Dedifferentiated amniotic fluid mesenchymal stem cell (primary cell): ENCODE measurements at regions not wholly inside any gene's neighbourhood (a gene's known extent, or its start where the extent isn't known, plus 50 kb on each side); places are given as distances from the start of the nearest gene placed in this dataset.

Source experiments
- DNase-seq: peaks from one replicate; pipeline ENCODE4 v3.0.0-alpha.2; 2016; ENCODE audit errors: extremely low spot score

DNA sequence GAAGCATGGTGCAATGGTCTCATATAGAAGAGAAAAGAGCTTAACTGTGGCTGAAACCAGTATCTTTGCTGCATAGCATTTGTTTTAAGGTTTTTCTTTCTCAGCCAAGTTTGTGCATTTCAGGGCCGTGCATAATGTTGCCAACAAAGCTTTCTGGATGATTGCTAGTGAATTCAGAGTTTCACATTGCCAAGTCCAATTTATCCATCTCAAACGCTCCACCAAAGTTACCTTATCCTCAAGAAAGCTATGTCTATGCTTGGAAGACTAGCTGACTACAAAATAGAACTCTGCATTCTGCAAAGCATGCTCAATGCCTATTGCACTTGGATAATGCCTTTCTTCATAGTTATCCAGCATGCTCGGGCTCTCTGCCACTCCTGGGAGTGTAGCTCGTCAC is 535.8 kb upstream of the SGCG start:
- no peak for DNase-seq

DNA sequence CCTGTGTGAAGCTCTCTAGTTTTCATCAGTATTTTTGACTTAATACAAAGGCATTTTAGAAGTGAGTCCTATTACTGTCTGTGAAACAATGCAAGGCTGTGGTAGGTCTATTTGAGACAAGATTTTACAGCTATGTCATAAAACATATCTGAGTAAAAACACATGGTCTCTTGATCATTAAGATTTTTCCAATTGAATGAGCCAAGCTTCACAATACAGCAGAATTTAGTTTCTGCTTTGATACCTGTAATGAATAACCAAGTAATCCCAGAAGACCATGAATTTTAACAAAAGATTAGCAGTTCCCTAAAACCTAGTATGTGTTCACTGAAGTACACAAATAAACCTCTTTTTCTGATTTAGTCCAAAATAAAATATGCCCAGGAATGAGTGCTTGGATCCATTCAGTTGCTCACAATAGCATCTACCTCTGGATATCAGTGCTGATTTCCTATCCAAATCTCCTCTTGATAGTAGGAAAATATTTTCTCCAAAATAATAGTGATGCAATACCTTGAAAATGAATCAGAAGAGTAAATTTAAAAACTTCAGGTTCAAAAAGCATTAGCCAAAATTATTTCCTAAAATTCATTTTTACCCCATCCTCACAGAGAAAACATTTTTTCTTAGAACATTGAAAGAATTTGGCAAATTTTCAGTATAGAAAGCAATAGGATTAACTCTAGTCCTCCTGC is 533.5 kb upstream of the SGCG start:
- no peak for DNase-seq

DNA sequence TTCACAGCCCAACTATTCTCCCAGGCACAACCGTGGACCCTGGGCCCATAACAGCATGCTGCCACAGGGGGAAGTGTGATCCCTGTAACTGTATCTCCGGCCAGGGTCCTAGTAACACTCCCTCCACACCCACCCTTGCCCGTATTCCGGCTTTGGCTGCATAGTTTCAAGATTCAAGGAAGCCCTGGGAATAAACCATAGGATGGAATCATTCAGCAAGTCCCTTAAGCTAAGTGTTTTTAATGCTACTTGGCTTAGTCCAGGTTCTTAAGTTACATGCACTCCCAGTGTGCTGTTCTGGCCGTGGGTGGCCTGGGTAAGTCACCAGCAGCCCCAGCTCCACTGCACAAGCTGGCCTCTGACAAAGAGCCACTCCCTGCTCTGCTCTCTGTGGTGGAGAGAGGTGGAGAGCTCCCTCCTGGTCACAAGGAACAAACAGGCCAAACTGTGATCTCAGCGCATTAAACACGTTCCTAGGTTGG is 532.4 kb upstream of the SGCG start:
- no peak for DNase-seq

DNA sequence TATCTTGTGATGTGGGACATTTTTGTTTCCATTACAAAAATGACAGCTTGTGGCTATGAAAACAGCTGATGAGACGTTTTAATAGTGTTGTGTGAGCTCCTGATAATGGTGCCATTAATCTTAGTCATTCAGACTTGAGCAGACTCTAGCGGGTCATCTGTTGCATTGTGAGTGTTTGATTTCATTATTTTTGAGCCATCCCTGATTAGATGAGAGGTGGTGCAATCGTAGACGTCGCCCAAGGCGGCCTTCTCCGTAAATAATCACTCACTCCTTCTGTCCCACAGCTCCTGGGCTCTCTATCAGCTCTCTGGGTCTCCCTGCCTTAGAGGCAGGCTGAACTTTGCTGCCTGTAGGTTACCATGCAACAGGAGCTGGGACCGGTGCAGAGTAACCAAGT is 528.0 kb upstream of the SGCG start:
- DNase-seq = no peak

DNA sequence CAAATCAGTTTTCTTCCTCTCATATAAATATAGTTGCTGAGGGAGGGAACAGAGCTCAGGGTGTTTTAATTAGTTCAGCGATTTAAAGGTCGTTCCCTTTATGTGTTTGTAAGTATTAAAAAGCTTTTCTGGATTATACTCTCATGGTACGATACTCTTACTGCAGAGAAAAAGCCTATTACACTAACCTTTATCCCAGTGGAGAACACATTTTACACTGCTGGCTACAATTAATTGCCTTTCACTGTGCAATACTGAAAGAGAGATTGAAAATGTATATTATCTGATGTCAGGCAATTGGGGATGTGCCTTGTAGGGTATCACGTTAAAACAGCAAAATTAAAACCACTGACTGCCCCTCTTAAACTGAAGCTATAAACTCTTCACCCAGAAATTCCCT is 526.9 kb upstream of the SGCG start:
- no peak for DNase-seq

DNA sequence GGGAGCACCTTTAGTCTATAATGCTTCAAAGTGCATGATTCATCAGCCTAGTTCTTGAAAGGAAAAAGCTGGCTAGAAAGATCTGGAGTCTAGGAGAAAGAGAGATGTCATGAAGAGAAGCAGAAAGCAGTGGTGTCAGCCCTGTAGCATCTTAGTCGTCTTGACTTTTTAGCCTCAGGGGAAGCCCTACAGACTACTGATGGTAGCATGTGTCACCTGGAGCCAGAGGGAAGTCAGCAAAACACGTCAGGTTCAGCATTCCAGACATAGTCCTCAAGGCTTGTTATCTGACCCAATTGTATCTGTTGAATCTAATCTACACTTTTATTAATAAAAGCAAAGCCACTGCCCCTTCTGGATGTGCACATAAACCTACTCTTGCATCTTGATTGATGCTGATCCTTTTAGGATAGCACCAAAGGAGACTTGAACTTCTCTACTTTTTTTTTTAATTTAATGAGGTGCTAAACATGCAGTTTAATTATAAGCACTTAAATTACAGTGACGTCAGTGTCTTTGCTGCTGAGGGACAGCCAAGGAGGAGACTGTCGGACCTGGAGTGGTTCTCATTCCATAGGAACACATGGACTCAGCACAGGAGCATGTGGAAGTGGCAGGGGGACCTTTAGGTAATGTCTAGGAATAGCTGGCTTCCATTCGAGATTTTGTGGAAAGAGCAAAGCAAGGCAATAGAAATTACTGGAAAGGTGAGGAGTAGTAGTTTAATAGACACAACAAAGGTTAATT is 525.5 kb upstream of the SGCG start:
- DNase-seq = no peak

DNA sequence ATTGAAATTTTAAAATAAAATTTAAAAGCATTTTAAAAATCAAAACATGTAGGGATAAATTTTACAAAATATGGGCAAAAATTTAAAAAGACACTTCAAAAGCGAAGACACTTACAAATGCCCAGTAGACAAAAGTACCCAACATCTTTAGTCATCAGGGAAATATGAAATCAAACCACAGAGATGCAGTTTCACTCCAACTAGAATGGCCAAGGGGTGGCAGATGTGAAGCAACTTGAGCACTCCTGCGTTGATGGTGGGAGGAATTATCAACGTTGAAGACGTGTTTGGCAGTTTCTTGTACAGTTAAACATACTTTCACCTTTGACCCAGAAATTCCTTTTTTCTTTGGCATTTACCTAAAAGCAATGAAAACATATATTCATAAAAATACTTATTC is 518.0 kb upstream of the SGCG start:
- DNase-seq = no peak

DNA sequence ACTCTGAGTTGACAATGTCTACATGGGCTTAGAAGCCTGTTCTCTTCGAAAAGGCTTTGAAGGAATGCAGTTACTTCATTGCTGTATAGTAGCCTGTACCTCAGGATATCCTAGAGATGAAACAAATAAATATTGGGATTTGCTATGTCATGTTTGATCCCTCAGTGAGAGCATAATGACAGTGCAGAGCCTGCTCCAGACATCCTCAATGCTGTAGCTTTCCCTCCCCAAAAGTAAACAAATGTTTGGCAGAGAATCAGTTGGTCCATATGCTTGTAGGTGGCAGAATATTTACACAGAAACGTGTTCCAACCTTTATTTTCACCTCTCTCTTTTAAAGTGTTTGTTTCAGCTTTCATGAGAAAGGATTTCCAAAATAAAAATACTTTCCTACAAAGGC is 515.3 kb upstream of the SGCG start:
- no peak for DNase-seq

DNA sequence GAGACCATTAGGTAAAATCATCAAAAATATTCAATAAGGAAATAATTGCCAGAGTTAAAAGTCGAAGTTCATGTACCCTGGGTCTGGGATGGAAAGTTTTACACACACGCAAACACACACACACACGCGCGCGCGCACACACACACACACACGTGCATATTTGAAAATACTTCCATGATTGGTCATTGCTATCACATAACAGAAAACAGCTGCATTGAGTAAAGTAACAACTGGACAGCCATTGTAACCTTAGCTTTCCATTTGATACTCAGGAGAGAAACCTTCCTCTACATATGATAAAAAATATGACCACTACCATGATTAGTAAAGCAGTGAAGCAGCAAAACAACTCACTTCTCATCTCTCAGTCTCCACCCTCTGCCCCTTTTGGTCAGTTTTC is 490.0 kb upstream of the SGCG start:
- no peak for DNase-seq

DNA sequence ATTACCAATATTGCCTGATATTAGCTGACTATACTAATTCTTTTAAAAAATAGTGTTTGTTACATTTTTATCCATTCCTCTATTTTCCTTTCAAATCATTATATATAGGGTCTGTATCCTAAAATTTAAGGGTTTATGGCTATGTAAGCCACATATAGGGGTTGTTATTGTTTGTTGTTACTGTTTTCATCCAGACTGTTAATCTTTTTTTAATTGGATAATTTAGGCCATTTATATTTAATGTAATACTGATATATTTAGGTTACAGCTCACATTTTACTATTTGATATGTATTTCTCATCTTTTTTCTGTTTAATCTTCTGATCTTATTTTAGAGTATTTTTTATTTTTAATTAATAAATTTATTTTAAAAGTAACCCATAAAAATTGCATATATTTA is 487.1 kb upstream of the SGCG start:
- no peak for DNase-seq

DNA sequence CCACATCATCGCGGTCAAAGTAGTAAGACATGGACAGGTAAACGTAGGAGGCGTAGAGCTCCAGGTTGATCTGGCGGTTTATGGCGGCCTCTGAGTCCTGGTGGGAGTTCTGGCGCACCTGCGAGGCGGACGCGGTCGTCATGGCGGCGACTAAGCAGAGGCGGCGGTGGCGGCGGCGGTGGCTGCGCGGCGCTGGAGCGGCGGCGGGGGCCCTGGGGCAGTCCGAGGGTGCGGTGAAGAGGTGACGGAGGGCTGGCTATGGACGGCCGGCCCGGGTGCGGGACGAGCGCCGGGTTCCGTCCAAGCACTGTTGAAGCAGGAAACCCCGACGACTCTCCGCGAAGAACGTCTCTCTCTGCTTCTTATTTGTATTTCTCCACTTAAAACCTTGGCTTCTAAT is 484.3 kb upstream of the SGCG start:
- DNase-seq = no peak

DNA sequence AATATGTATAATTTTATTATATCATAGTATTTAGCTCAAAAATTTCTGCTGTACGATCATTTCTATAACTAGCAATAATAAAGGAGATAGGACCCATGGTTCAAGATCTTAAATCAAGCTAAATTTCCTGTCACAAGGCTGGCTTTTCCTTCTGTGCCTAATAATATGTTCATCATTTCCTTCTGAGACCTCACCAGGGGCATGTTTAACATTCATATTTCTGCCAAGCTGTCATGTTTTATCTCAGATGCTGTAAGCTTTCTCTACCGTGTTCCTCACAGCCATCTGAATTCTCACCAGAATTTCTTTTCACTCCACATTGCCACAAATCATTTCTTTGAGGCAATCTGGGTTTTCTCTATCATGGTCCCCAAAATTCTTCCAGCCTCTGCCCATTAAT is 482.3 kb upstream of the SGCG start:
- DNase-seq = no peak

DNA sequence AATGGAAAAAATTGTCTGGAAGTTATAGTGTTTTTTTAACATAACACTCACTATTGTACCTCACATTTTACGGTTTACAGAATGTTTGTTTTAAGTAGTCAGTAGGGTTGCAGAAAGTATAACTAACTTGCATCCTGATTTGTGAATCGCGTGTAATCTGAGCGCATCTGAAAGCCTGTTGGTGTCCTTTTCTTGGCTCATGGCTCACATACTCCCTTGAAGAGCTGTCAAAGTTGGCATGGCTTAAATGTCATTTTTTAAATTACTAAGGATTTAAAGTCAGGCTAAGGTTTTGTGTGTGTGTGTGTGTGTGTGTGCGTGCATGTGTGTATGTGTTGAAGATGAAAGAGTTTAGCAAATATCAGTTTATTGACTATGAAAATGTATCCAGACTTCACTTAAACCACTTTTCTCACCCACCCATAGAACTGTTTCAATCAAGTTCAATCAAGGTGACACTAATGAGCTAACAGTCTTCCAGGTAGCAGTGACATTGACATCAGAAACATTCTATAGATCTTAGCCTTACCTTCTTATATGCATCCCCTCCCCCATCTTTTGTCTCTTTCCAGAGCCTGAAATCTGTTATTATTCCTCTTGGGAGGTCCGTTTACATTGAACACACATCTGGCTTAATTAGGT is 480.4 kb upstream of the SGCG start:
- no peak for DNase-seq

DNA sequence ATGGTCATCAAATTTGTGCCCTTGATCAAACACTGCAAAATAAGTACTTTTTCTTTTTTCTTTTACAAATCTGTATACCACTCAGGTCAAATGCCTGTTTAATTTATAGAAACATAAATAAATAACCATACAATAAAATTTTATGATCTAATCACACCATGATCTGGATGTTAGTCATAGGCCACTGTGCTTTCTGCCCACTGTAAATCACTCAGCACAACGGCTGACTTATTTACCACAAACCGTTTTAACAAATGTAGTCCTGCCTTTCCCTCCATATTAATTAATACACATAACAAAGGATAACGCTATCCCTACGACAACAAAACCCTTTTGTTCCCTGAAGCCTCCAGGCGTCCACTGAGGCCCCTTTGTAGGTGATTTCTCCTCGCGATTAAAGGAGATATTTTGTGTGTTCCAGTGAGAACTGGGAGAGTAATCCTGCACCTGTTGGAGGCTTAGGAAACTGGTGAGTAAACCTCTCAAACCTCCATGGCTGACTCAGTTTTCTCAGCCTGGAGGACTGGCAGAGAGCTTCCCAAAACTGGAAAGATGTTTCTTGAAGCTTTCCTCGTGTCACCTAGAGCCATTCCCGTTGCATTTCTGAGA is 477.1 kb upstream of the SGCG start:
- DNase-seq = no peak

DNA sequence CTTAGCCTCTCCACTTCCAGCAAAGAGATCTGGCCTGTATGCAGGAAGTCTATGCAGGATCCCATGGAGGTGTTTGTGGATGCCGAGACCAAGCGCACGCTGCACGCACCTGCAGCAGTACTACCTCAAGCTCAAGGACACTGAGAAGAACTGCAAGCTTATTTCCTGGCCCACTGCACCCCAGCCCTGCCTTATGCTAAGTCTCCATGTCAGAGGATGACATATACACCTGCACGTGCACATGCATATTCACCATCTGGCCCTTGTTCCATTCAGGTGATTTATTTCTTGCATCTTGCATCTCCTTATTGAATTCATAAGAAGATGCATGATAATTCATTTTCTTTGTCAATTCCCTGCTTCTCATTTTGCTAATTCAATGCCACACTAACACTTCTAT is 472.8 kb upstream of the SGCG start:
- no peak for DNase-seq

DNA sequence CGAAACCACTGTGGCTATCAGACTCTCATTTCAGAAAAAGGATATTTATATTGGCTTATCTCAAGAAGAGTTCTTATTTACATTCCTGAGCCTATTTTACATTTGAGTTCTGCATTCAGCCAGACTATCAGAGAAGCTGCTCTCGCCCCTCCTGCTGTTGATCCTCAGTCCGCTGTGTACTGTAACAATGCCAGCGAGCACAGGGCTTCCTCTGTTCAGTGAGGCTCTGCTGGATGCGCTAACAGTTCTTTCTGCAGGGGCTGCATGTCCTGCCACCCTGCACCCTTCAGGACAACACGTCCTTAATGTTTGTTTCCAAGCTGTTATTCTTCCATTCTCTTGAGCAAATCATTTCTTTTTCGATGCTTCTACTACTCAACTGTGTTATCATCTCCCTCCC is 463.7 kb upstream of the SGCG start:
- DNase-seq = no peak

DNA sequence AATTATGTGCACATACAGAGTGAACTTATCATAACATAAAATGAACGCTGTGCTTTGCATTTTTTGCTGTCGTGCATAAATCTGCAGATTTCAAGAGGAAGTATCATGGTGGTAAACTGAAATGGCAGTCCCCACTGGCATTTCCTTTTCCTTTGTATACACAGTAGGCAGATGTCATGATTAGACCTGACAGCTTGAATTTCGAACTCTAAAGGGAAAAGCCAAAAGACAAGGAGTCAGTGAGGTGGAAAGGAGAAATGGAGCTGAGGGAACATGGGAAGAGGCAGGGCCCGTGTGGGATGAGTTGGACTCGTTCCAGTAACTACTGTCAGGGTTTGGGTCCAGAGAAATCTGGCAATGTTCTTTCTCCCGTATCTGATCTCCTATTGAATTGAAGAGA is 454.1 kb upstream of the SGCG start:
- no peak for DNase-seq

DNA sequence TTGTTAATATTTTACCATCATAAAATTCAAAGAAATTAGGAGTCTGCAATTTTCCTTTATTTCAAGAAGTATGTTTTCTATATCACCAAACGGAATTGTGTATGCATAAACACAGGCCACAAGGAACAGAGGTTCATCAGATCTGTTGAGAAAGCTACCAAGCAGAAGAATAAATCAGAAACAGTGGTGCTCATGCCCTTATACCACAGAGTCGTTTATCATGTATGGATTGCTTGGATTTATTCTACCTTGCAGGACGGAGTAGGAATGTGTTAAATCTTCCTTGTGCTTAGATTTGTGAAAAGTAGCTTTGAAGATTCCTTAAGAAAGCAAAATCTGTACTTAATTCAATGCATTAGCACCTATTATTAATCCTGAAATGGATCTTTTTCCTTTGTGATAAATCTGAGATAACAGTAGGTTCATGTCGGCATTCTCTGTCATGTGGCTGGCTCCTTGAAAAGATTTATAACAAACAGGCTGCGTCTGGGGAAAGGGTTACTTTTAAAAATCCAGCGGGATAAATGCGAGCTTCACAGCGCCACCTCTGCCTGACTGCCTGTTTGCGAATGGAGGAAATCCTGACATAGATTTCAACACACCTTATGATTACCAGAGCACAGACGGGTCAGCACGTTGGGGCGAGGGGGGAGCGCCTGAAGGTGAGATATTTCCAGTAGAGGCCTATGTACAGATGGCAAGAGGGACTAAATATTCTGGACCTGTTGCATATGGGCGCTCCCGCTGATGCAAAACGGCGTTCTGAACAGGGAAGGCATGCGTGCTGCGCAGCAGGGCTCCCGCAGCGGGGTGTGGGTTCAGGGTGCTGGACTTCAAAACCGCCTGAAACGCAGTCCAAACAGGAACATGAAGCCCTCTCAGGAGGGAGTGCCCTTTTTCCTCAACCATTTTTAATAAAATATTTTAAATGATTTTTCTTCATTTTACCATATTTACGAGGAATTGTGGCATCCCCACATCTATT is 445.5 kb upstream of the SGCG start:
- DNase-seq = no peak

DNA sequence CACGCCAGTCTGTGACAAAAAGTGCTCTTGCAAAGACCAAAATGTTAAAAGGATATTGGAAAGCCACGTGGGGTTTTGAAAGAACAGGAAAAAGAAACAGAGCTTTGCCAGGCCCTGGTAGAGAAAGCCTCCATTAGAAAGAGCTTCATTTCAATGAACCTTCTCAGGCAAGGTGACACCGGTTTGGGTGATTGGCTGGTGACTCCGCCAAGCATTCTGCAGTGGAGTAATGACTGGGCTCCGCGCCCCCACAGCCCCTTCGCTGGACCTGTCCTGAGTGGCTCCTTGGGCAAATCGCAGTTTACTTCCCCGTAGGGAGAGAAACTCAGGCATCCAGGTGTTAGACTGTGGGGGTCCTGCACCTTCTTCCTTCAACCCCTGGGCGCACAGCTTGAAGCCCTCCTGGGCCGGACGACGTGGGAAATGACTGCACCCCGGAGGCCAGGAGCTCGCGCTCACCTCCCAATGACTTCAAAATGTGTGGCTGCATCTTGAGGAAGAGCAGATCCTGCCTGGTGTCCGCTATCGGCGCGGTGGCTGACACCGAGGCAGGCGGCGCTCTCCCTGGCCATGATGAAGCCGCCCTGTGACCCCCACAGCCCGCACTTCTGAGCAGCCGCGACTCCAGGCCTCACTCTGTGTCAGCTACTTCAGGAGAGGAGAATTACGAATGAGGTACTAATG is 444.6 kb upstream of the SGCG start:
- DNase-seq = no peak

DNA sequence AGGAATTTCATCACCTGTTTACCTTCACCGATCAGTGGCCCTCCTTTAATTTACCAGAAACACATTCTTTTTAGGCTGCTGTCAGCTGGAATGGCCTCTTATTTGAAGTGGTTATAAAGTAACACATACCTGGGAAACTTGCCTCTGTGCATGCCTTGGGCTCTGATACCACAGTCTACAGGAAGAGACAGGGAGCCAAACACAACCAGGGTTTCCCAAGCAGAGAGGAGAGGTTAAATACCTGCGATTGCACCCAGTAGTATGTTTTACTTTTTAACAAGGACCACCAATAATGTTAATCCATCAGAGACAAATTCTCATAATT is 444.0 kb upstream of the SGCG start:
- no peak for DNase-seq

DNA sequence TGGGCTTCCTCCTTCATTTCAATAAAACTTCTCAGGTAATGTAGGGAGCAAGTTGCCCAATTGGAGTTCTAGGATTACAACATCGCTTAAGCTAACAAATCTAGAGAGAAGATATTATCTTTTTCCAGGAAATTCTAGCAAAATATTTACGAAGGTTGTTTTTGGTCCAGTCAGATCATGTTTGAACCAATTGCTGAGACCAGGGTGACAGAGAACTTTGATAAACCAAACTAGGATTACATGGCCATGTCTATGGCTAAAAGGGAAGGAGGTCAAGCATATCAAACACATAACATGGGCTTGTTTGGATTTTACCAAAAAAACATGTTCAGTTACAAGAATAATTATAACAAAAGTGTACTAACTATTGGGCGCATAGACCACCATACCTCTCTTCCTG is 442.4 kb upstream of the SGCG start:
- no peak for DNase-seq
